SK-N-MC (cell line): ENCODE measurements at regions not wholly inside any gene's neighbourhood (a gene's known extent, or its start where the extent isn't known, plus 50 kb on each side); places are given as distances from the start of the nearest gene placed in this dataset.

Source experiments
- DNase-seq: peaks from one replicate; pipeline ENCODE4 v3.0.0-alpha.2; 2011; ENCODE audit warnings: low read depth, low spot score
- H3K27ac ChIP-seq: fragments of 200-600 bp; sonication (generic); 2 replicates; pipeline ENCODE4 v1.5.1; 2016; ENCODE audit warnings: mixed run types
- H3K36me3 ChIP-seq: fragments of 200-600 bp; sonication (generic); 2 replicates; pipeline ENCODE4 v1.6.1; 2017; ENCODE audit warnings: antibody characterized with exemption, low read length, mixed read lengths; ENCODE audit not compliant: insufficient read depth
- H3K4me3 ChIP-seq: fragments of 200-600 bp; sonication (generic); 2 replicates; pipeline ENCODE4 v1.5.1; 2016
- H3K9ac ChIP-seq: fragments of 200-600 bp; sonication (generic); 2 replicates; pipeline ENCODE4 v1.8.0; 2017; ENCODE audit warnings: mixed run types, mixed read lengths; ENCODE audit not compliant: insufficient read length
- H3K9me3 ChIP-seq: fragments of 200-600 bp; sonication (generic); 2 replicates; pipeline ENCODE4 v1.6.1; 2017; ENCODE audit warnings: low read depth, mild to moderate bottlenecking, antibody characterized with exemption, low read length, moderate library complexity, mixed read lengths
- EZH2 ChIP-seq: fragments of 200-600 bp; sonication (generic); IDR thresholded peaks from one replicate; pipeline ENCODE4 v1.6.1; 2017; ENCODE audit warnings: antibody characterized with exemption
- FOXP2 ChIP-seq: optimal IDR thresholded peaks from 2 replicates; pipeline ENCODE3; 2011; ENCODE audit warnings: mild to moderate bottlenecking, moderate library complexity; ENCODE audit not compliant: insufficient read depth; ENCODE audit errors: extremely low read length, control extremely low read depth
- POLR2AphosphoS5 ChIP-seq: IDR thresholded peaks from 2 replicates; pipeline ENCODE4 v1.6.1; 2012; ENCODE audit warnings: mild to moderate bottlenecking, low read depth, low read length, borderline replicate concordance

- Histone ChIP-seq H3K36me3 (no peaks in the 10 kb centered on the region), H3K4me3 (no peak overlapping the region), H3K9me3 (no peaks in the 10 kb centered on the region), H3K27ac (no peak overlapping the region), H3K9ac (no peak overlapping the region)
- TF ChIP-seq POLR2AphosphoS5 (no peak), FOXP2 (no peak), EZH2 (no peak)
- no peak for DNase-seq
Measured at GRCh38 chr2:145861940-145862339, 1342.0 kb upstream of the ZEB2 start.

DNA sequence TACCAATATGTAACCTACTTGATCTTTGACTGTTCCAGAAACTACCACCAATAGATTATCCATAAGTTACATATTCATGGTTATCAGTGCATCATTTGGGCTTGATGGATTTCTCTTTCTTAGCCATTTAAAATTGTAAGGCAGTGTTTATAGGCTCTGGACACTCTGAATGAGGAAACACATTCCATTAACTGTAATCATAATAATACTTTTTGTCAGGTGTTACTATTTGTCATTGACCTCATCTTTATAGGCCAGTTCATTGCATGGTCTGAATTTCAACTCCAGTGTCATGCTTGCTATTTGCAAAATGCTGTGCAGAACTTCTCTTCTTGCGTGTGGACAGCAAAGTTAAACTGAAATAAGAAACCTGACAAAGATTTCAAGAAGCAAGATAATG is 1340.2 kb upstream of the ZEB2 start:
- DNase-seq = no peak
- H3K9me3 ChIP-seq = no peaks in the 10 kb centered on the region
- TF ChIP-seq POLR2AphosphoS5 = no peak
- no peak for TF ChIP-seq EZH2
- no peak for TF ChIP-seq FOXP2
- H3K36me3 ChIP-seq = no peaks in the 10 kb centered on the region
- no peak overlapping the region for H3K4me3 ChIP-seq
- H3K9ac ChIP-seq = no peak overlapping the region
- H3K27ac ChIP-seq = no peak overlapping the region

DNA sequence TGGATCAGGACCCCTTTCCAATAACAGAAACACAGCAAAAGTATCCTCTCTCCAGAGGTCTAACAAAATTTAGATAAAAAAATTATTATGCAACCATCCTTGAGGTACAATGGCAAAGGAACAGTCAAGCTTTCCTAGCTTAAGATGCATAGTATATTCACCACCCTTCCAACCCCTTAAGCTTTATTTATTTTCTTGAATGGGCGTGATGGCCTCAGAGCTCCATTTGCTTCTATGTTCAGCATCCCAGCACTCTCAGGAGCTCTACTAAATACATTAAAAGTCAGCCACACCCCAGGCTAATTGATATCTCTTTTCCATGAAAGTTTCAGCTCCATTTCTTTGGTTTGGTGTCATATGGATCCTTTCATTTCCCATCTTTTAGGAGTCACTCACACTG is 1335.2 kb upstream of the ZEB2 start:
- Histone ChIP-seq H3K4me3 (no peak overlapping the region), H3K9ac (no peak overlapping the region), H3K27ac (no peak overlapping the region), H3K36me3 (no peaks in the 10 kb centered on the region), H3K9me3 (no peaks in the 10 kb centered on the region)
- no peak for DNase-seq
- TF ChIP-seq EZH2 (no peak), POLR2AphosphoS5 (no peak), FOXP2 (no peak)

DNA sequence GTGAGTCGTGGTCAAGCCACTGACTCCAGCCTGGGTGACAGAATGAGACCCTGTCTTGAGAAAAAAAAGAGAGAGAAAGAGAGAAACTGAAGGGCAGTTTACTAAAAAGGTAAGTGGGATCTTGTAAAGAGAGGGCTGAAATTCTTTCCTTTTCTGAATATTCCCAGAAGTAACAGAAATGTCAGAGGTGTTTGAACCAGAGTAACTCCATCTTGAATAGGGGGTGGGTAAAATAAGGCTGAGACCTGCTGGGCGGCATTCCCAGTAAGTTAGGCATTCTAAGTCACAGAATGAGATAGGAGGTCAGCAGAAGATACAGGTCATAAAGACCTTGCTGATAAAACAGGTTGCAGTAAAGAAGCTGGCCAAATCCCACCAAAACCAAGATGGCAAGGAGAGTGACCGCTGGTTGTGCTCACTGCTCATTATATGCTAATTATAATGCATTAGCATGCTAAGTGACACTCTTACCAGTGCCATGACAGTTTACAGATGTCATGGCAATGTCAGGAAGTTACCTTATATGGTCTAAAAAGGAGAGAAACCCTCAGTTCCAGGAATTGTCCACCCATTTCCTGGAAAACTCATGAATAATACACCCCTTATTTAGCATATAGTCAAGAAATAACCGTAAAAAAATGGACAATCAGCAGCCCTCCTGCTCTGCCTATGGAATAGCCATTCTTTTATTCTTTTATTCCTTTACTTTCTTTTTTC is 1334.3 kb upstream of the ZEB2 start:
- no peaks in the 10 kb centered on the region for H3K9me3 ChIP-seq
- no peak overlapping the region for H3K27ac ChIP-seq
- no peaks in the 10 kb centered on the region for H3K36me3 ChIP-seq
- no peak overlapping the region for H3K9ac ChIP-seq
- TF ChIP-seq EZH2 (no peak), POLR2AphosphoS5 (no peak), FOXP2 (no peak)
- no peak overlapping the region for H3K4me3 ChIP-seq
- DNase-seq = no peak

DNA sequence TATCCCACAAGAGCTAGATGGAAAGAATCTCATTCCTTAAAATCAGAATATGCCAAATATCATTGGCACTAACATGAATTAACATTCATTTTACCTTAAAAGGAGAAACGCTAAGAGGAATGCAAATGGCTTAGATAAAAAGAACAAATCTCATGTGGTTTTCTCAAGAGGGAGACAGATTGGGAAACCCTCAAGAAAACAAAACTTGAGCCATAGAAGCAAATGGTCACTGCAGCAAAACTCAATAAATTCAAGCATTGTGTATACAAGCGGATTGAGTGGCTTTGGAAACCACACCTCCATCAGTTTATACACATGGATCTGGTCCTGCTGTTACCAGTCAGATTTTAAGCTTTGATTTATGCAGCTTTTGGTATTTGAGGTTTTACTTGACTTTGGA is 1331.8 kb upstream of the ZEB2 start:
- Histone ChIP-seq H3K36me3 (no peaks in the 10 kb centered on the region), H3K4me3 (no peak overlapping the region), H3K9ac (no peak overlapping the region), H3K9me3 (no peaks in the 10 kb centered on the region), H3K27ac (no peak overlapping the region)
- no peak for DNase-seq
- TF ChIP-seq POLR2AphosphoS5 = no peak
- TF ChIP-seq FOXP2 = no peak

- no peak for TF ChIP-seq FOXP2
- TF ChIP-seq EZH2 = no peak
- TF ChIP-seq POLR2AphosphoS5 = no peak
- DNase-seq = no peak
- Histone ChIP-seq H3K27ac (no peak overlapping the region), H3K4me3 (no peak overlapping the region), H3K36me3 (no peaks in the 10 kb centered on the region), H3K9me3 (no peaks in the 10 kb centered on the region), H3K9ac (no peak overlapping the region)
Measured at GRCh38 chr2:145849466-145849865, 1329.5 kb upstream of the ZEB2 start.

DNA sequence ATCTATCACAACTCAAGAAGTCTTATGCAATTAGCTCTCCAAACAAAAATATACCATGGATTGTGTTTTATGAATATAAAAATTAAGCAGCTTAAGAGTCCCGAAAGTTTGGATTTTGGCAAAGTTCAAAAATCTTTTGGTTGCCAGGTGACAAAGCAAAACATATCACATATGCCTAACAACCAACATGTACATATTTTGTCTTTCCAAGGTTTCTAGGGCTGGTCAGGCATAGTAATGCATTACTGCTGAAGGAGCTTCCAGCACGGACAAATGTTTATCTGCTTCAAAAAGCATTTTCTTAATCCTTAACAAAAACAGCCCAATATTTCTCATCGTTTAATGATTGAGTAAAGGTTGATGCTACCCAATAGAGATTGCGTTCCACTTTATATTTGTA is 1327.1 kb upstream of the ZEB2 start:
- TF ChIP-seq EZH2 = no peak
- no peak for TF ChIP-seq FOXP2
- no peak for TF ChIP-seq POLR2AphosphoS5
- Histone ChIP-seq H3K9me3 (no peaks in the 10 kb centered on the region), H3K4me3 (no peak overlapping the region), H3K36me3 (no peaks in the 10 kb centered on the region), H3K27ac (no peak overlapping the region), H3K9ac (no peak overlapping the region)
- DNase-seq = no peak

DNA sequence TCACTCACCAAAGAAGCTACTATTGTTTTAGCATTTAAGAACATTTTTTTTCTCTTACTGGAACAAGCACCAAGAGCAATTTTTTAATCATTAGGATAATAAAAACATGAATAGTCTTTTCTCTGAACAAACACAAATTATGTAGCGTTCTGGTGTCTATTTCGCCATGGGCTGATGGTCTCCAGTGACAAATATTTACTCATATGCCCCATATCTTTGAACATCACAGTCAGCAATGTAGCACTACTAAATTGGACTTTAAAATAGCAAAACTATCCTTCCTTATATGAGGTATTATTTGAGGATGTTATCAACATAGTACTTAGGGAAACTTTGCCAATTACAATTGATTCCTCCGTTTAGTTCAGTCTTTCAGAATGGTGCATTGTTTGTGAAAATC is 1326.0 kb upstream of the ZEB2 start:
- H3K9me3 ChIP-seq = no peaks in the 10 kb centered on the region
- no peak for TF ChIP-seq EZH2
- no peak for TF ChIP-seq POLR2AphosphoS5
- no peak for TF ChIP-seq FOXP2
- DNase-seq = no peak
- no peak overlapping the region for H3K27ac ChIP-seq
- no peaks in the 10 kb centered on the region for H3K36me3 ChIP-seq
- no peak overlapping the region for H3K9ac ChIP-seq
- no peak overlapping the region for H3K4me3 ChIP-seq

- H3K9me3 ChIP-seq = no peaks in the 10 kb centered on the region
- no peak overlapping the region for H3K9ac ChIP-seq
- no peaks in the 10 kb centered on the region for H3K36me3 ChIP-seq
- TF ChIP-seq EZH2 (no peak), FOXP2 (no peak), POLR2AphosphoS5 (no peak)
- H3K4me3 ChIP-seq = no peak overlapping the region
- H3K27ac ChIP-seq = no peak overlapping the region
- peak; percentile 30 for DNase-seq
Measured at GRCh38 chr2:145845207-145845894, 1325.4 kb upstream of the ZEB2 start.
